ENCODE measurements at regions not wholly inside any gene's neighbourhood (a gene's known extent, or its start where the extent isn't known, plus 50 kb on each side); places are given as distances from the start of the nearest gene placed in this dataset.

DNA sequence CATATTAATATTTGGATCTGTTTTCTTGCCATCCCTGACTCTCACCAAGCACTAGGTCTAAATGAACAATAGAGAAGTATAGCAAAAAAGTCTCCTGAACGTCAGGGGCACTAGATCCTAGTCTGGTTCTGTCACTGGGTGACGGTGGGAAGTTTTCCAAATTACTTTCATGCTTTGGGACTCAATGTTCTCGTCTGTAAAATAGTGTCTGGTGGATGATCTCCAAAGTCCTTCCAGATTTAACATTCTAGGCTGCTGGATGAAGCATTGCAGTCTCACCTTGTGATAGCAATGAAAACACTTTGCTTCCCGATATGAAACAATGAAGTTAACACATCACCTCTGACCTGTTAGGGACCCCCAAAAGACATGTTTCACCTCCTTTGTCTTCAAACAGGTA lies 199.3 kb downstream of the SEC61B start:
- Histone ChIP-seq H3K4me1 (ENCODE audit: control insufficient read depth, low read length) (no peaks in the 10 kb centered on the region), H3K4me2 (ENCODE audit: low read length) (no peak overlapping the region)

DNA sequence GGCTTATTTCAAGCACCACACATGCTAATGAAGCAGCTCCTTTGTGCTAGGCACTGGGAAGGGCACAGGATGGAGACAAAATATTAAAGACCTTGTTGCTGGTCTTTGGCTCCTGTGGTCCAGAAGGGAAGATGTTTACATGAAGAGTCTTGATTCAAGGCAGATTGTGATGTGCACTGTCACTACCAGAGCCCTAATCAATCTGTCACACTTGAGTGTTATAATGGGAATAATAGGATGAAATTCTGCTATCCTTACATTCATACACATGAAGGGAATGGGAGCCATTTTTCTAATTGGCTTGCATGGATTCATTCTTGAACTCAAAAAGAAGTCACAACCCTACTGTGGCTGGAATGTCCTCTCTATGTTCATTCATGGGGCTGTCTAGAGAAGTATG lies 203.0 kb downstream of the SEC61B start:
- Histone ChIP-seq H3K79me2 (ENCODE audit: control insufficient read depth, low read length) (no peaks in the 10 kb centered on the region), H3K4me1 (ENCODE audit: control insufficient read depth, low read length) (no peaks in the 10 kb centered on the region), H3K4me2 (ENCODE audit: low read length) (no peak overlapping the region), H3K4me3 (ENCODE audit: low read length) (no peak overlapping the region), H3K27ac (ENCODE audit: low read depth, low read length) (no peak overlapping the region), H3K9me3 (ENCODE audit: control insufficient read depth, insufficient read depth, low read length) (no peaks in the 10 kb centered on the region), H3K36me3 (ENCODE audit: control insufficient read depth, low read length) (no peaks in the 10 kb centered on the region), H3F3A (ENCODE audit: control insufficient read depth, insufficient read depth) (no peaks in the 10 kb centered on the region), H3K27me3 (ENCODE audit: control insufficient read depth, low read length) (peaks cover 8% of the 10 kb centered on the region), H4K20me1 (ENCODE audit: control insufficient read depth, insufficient read depth, low read depth, low read length) (no peaks in the 10 kb centered on the region), H3K9me2 (replicated peaks; ENCODE audit: control insufficient read depth, low read length) (no peaks in the 10 kb centered on the region)
- TF ChIP-seq, protein P1, sequence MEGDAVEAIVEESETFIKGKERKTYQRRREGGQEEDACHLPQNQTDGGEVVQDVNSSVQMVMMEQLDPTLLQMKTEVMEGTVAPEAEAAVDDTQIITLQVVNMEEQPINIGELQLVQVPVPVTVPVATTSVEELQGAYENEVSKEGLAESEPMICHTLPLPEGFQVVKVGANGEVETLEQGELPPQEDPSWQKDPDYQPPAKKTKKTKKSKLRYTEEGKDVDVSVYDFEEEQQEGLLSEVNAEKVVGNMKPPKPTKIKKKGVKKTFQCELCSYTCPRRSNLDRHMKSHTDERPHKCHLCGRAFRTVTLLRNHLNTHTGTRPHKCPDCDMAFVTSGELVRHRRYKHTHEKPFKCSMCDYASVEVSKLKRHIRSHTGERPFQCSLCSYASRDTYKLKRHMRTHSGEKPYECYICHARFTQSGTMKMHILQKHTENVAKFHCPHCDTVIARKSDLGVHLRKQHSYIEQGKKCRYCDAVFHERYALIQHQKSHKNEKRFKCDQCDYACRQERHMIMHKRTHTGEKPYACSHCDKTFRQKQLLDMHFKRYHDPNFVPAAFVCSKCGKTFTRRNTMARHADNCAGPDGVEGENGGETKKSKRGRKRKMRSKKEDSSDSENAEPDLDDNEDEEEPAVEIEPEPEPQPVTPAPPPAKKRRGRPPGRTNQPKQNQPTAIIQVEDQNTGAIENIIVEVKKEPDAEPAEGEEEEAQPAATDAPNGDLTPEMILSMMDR (IDR thresholded peaks at IDR 0.05; ENCODE audit: low read depth, low read length, poor library complexity, severe bottlenecking) = no peak
- no peak for TF ChIP-seq EZH2phosphoT487 (IDR thresholded peaks at IDR 0.05; ENCODE audit: borderline replicate concordance, low read length)

More for the DNA sequence above, 199.3 kb downstream of the SEC61B start:
- no peak overlapping the region for H3K27ac ChIP-seq (ENCODE audit: low read depth, low read length)
- no peaks in the 10 kb centered on the region for H3F3A ChIP-seq (ENCODE audit: control insufficient read depth, insufficient read depth)
- H3K9me3 ChIP-seq (ENCODE audit: control insufficient read depth, insufficient read depth, low read length) = no peaks in the 10 kb centered on the region
- H3K36me3 ChIP-seq (ENCODE audit: control insufficient read depth, low read length) = no peaks in the 10 kb centered on the region
- H3K9me2 ChIP-seq (replicated peaks; ENCODE audit: control insufficient read depth, low read length) = no peaks in the 10 kb centered on the region
- no peak for TF ChIP-seq EZH2phosphoT487 (IDR thresholded peaks at IDR 0.05; ENCODE audit: borderline replicate concordance, low read length)
- TF ChIP-seq, protein P1 (IDR thresholded peaks at IDR 0.05; ENCODE audit: low read depth, low read length, poor library complexity, severe bottlenecking) = no peak
- H4K20me1 ChIP-seq (ENCODE audit: control insufficient read depth, insufficient read depth, low read depth, low read length) = no peaks in the 10 kb centered on the region
- H3K4me3 ChIP-seq (ENCODE audit: low read length) = no peak overlapping the region
- peaks cover 13% of the 10 kb centered on the region for H3K27me3 ChIP-seq (ENCODE audit: control insufficient read depth, low read length)
- no peaks in the 10 kb centered on the region for H3K79me2 ChIP-seq (ENCODE audit: control insufficient read depth, low read length)

GRCh38 chr9:99425923-99426842 lies 204.1 kb downstream of the SEC61B start:
- Histone ChIP-seq H3K4me2 (ENCODE audit: low read length) (no peak overlapping the region), H3K27me3 (ENCODE audit: control insufficient read depth, low read length) (peaks cover 8% of the 10 kb centered on the region), H3K79me2 (ENCODE audit: control insufficient read depth, low read length) (no peaks in the 10 kb centered on the region), H3K9me3 (ENCODE audit: control insufficient read depth, insufficient read depth, low read length) (no peaks in the 10 kb centered on the region), H3K9me2 (replicated peaks; ENCODE audit: control insufficient read depth, low read length) (no peaks in the 10 kb centered on the region), H3K36me3 (ENCODE audit: control insufficient read depth, low read length) (no peaks in the 10 kb centered on the region), H3K27ac (ENCODE audit: low read depth, low read length) (no peak overlapping the region), H4K20me1 (ENCODE audit: control insufficient read depth, insufficient read depth, low read depth, low read length) (no peaks in the 10 kb centered on the region), H3K4me3 (ENCODE audit: low read length) (no peak overlapping the region), H3F3A (ENCODE audit: control insufficient read depth, insufficient read depth) (no peaks in the 10 kb centered on the region), H3K4me1 (ENCODE audit: control insufficient read depth, low read length) (no peaks in the 10 kb centered on the region)
- TF ChIP-seq EZH2phosphoT487 (IDR thresholded peaks at IDR 0.05; ENCODE audit: borderline replicate concordance, low read length) = no peak
- TF ChIP-seq, protein P1 (IDR thresholded peaks at IDR 0.05; ENCODE audit: low read depth, low read length, poor library complexity, severe bottlenecking) = no peak

All from DOHH2 (cell line).